A673 (cell line): ENCODE measurements at regions not wholly inside any gene's neighbourhood (a gene's known extent, or its start where the extent isn't known, plus 50 kb on each side); places are given as distances from the start of the nearest gene placed in this dataset.

Experiments
- CTCF ChIP-seq: fragments of 300-800, 200-600 bp; sonication (generic); conservative IDR thresholded peaks from 2 replicates; pipeline ENCODE4 v1.5.1; 2017; ENCODE audit warnings: low read depth, mild to moderate bottlenecking, antibody characterized with exemption, low read length, moderate library complexity, mixed read lengths
- EZH2 ChIP-seq: fragments of 200-600 bp; sonication (generic); IDR thresholded peaks from 2 replicates; pipeline ENCODE4 v1.6.1; 2017; ENCODE audit warnings: borderline replicate concordance, low read depth, mild to moderate bottlenecking, mixed read lengths, antibody characterized with exemption, low read length; ENCODE audit not compliant: poor library complexity, severe bottlenecking

- TF ChIP-seq CTCF, result no peak
- TF ChIP-seq EZH2, result no peak
These were observed 73.3 kb upstream of the CENPW start for GRCh38 chr6:126266664-126267063.
